GM23338 (cell line): ENCODE measurements at regions not wholly inside any gene's neighbourhood (a gene's known extent, or its start where the extent isn't known, plus 50 kb on each side); places are given as distances from the start of the nearest gene placed in this dataset.

Source experiments
- ATAC-seq: fragments of 200-7000 bp; cut with Tn5 transposase; 3 replicates; pipeline ENCODE4 v1.9.1; 2020
- DNase-seq: peaks from one replicate; pipeline ENCODE4 v3.0.0-alpha.2; 2015; ENCODE audit warnings: low spot score
- H2AFZ ChIP-seq: fragments of 200-600 bp; sonication (generic); 2 replicates; pipeline ENCODE4 v1.8.0; 2016; ENCODE audit warnings: antibody characterized with exemption, mild to moderate bottlenecking, moderate library complexity
- H3F3A ChIP-seq: fragments of 200-600 bp; sonication (generic); replicated peaks from 2 replicates; pipeline ENCODE4 v1.8.0; 2017; ENCODE audit warnings: antibody characterized with exemption, mixed run types, low read depth
- H3K27ac ChIP-seq: fragments of 200-600 bp; sonication (generic); 2 replicates; pipeline ENCODE4 v1.6.1; 2016; ENCODE audit warnings: low read depth
- H3K27me3 ChIP-seq: fragments of 200-600 bp; sonication (generic); 2 replicates; pipeline ENCODE4 v1.8.0; 2016; ENCODE audit warnings: mild to moderate bottlenecking, mixed run types, moderate library complexity; ENCODE audit not compliant: insufficient read depth
- H3K36me3 ChIP-seq: fragments of 200-600 bp; sonication (generic); 2 replicates; pipeline ENCODE4 v1.8.0; 2016; ENCODE audit warnings: mild to moderate bottlenecking; ENCODE audit not compliant: insufficient read depth
- H3K4me1 ChIP-seq: fragments of 200-600 bp; sonication (generic); 2 replicates; pipeline ENCODE4 v1.8.0; 2016; ENCODE audit warnings: mild to moderate bottlenecking, moderate library complexity; ENCODE audit not compliant: insufficient read depth
- H3K4me2 ChIP-seq: fragments of 200-600 bp; sonication (generic); 2 replicates; pipeline ENCODE4 v1.7.1; 2017; ENCODE audit warnings: mixed run types
- H3K4me3 ChIP-seq: fragments of 200-600 bp; sonication (generic); 2 replicates; pipeline ENCODE4 v1.6.1; 2016; ENCODE audit warnings: mixed run types
- H3K79me2 ChIP-seq: fragments of 200-600 bp; sonication (generic); replicated peaks from 2 replicates; pipeline ENCODE4 v1.8.0; 2017; ENCODE audit warnings: mild to moderate bottlenecking; ENCODE audit not compliant: insufficient read depth
- H3K9me2 ChIP-seq: fragments of 200-600 bp; sonication (generic); 2 replicates; pipeline ENCODE4 v1.8.0; 2017; ENCODE audit not compliant: insufficient read depth
- H4K20me1 ChIP-seq: fragments of 200-600 bp; sonication (generic); replicated peaks from 2 replicates; pipeline ENCODE4 v1.8.0; 2017; ENCODE audit warnings: mild to moderate bottlenecking; ENCODE audit not compliant: insufficient read depth
- H3K27ac Mint-ChIP-seq: 2 replicates; pipeline ENCODE4 v1.8.0; 2020; ENCODE audit warnings: inconsistent platforms, mild to moderate bottlenecking, moderate library complexity, mixed read lengths
- H3K27me3 Mint-ChIP-seq: 3 replicates; pipeline ENCODE4 v1.8.0; 2022; ENCODE audit warnings: low read depth, mild to moderate bottlenecking, moderate library complexity, mixed read lengths, inconsistent platforms; ENCODE audit not compliant: insufficient read depth, poor library complexity
- H3K36me3 Mint-ChIP-seq: 3 replicates; pipeline ENCODE4 v1.8.0; 2021; ENCODE audit warnings: low read depth, mild to moderate bottlenecking, inconsistent platforms, moderate library complexity, mixed read lengths
- H3K4me1 Mint-ChIP-seq: 3 replicates; pipeline ENCODE4 v1.8.0; 2020; ENCODE audit warnings: mild to moderate bottlenecking, inconsistent platforms, mixed read lengths
- H3K4me3 Mint-ChIP-seq: 3 replicates; pipeline ENCODE4 v1.8.0; 2021; ENCODE audit warnings: moderate library complexity, mild to moderate bottlenecking, inconsistent platforms, mixed read lengths
- H3K9me3 Mint-ChIP-seq: 3 replicates; pipeline ENCODE4 v1.8.0; 2020; ENCODE audit warnings: moderate library complexity, mild to moderate bottlenecking, inconsistent platforms, mixed read lengths
- CREB1 ChIP-seq: fragments of 250-450 bp; sonication (Bioruptor Pico); IDR thresholded peaks from 2 replicates; pipeline ENCODE4 v1.5.0; 2020; ENCODE audit warnings: low read depth, mild to moderate bottlenecking, moderate library complexity
- EZH2 ChIP-seq: fragments of 200-600 bp; sonication (generic); IDR thresholded peaks from one replicate; pipeline ENCODE4 v1.8.0; 2017; ENCODE audit warnings: antibody characterized with exemption, mild to moderate bottlenecking, low read depth; ENCODE audit not compliant: unreplicated experiment
- EZH2phosphoT487 ChIP-seq: fragments of 200-600 bp; sonication (generic); IDR thresholded peaks from one replicate; pipeline ENCODE4 v1.8.1; 2018; ENCODE audit warnings: antibody characterized with exemption; ENCODE audit not compliant: unreplicated experiment
- JUNB ChIP-seq: IDR thresholded peaks from one replicate; pipeline ENCODE4 v1.6.1; 2016; ENCODE audit warnings: antibody characterized with exemption; ENCODE audit not compliant: unreplicated experiment
- NANOG ChIP-seq: IDR thresholded peaks from 2 replicates; pipeline ENCODE4 v1.6.1; 2016; ENCODE audit warnings: antibody characterized with exemption, borderline replicate concordance
- POLR2AphosphoS5 ChIP-seq: IDR thresholded peaks from 2 replicates; pipeline ENCODE4 v1.6.1; 2016; ENCODE audit warnings: antibody characterized with exemption, low read depth
- REST ChIP-seq: IDR thresholded peaks from one replicate; pipeline ENCODE4 v1.6.1; 2018; ENCODE audit warnings: antibody characterized with exemption; ENCODE audit not compliant: unreplicated experiment
- STAT1 ChIP-seq: IDR thresholded peaks from one replicate; pipeline ENCODE4 v1.6.1; 2016; ENCODE audit warnings: antibody characterized with exemption; ENCODE audit not compliant: unreplicated experiment
- ZNF114 ChIP-seq: fragments of 250-450 bp; sonication (Bioruptor Pico); IDR thresholded peaks from 2 replicates; pipeline ENCODE4 v1.5.0; 2020; ENCODE audit warnings: mild to moderate bottlenecking, moderate library complexity
- ZNF331 ChIP-seq: fragments of 250-450 bp; sonication (Bioruptor Pico); IDR thresholded peaks from 2 replicates; pipeline ENCODE4 v1.5.0; 2020; ENCODE audit warnings: low read depth, mild to moderate bottlenecking, moderate library complexity
- TF ChIP-seq, protein P1 (sequence below): IDR thresholded peaks from 2 replicates; pipeline ENCODE4 v1.6.1; 2016; ENCODE audit warnings: antibody characterized with exemption
- TF ChIP-seq, protein P2 (sequence below), 2 experiments: fragments of 200-600 bp in 1 of 2; sonication (generic) in 1 of 2; conservative IDR thresholded peaks; 2 replicates each; pipeline versions ENCODE4 v1.5.1 to v1.6.1; 2016 to 2017; ENCODE audit warnings: antibody characterized with exemption in 2 of 2, low read depth in 2 of 2, mild to moderate bottlenecking in 2 of 2, moderate library complexity in 1 of 2

DNA sequence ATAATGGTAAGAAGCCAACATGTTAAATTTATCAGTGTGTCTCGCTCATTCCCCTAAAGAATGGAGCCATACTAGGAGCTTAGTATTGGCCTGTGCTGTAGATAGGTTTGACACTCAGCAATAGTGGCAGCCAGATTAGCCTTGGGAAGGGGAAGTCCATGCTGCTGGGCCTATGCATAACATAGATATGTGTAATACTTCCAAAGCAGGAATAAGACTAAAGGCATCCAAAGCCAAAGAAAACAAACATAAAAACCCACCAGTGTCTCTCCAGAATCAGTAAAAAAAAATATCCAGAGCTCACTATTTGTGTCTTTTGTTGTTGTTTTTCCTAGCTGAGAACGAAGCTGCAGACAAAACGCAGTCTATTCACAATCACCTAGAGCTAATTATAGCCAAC, 104.2 kb upstream of the STXBP5 start (continued):
- TF ChIP-seq REST (no peak), CREB1 (CRISPR knock-in tag) (no peak), ZNF331 (no peak), JUNB (no peak), NANOG (no peak), STAT1 (no peak), EZH2phosphoT487 (no peak), POLR2AphosphoS5 (no peak), ZNF114 (no peak), EZH2 (no peak)
- TF ChIP-seq, protein P1, sequence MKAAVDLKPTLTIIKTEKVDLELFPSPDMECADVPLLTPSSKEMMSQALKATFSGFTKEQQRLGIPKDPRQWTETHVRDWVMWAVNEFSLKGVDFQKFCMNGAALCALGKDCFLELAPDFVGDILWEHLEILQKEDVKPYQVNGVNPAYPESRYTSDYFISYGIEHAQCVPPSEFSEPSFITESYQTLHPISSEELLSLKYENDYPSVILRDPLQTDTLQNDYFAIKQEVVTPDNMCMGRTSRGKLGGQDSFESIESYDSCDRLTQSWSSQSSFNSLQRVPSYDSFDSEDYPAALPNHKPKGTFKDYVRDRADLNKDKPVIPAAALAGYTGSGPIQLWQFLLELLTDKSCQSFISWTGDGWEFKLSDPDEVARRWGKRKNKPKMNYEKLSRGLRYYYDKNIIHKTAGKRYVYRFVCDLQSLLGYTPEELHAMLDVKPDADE = no peak
- TF ChIP-seq, protein P2, sequence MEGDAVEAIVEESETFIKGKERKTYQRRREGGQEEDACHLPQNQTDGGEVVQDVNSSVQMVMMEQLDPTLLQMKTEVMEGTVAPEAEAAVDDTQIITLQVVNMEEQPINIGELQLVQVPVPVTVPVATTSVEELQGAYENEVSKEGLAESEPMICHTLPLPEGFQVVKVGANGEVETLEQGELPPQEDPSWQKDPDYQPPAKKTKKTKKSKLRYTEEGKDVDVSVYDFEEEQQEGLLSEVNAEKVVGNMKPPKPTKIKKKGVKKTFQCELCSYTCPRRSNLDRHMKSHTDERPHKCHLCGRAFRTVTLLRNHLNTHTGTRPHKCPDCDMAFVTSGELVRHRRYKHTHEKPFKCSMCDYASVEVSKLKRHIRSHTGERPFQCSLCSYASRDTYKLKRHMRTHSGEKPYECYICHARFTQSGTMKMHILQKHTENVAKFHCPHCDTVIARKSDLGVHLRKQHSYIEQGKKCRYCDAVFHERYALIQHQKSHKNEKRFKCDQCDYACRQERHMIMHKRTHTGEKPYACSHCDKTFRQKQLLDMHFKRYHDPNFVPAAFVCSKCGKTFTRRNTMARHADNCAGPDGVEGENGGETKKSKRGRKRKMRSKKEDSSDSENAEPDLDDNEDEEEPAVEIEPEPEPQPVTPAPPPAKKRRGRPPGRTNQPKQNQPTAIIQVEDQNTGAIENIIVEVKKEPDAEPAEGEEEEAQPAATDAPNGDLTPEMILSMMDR (conservative IDR thresholded peaks at IDR 0.05; ENCODE audit: low read depth in 2 of 2) = no peak

GRCh38 chr6:147103007-147103406, 101.2 kb upstream of the STXBP5 start:
- Histone ChIP-seq H3K36me3 (no peaks in the 10 kb centered on the region), H2AFZ (no peak overlapping the region), H3K4me3 (no peak overlapping the region), H3F3A (no peaks in the 10 kb centered on the region), H3K4me1 (no peaks in the 10 kb centered on the region), H3K27me3 (no peaks in the 10 kb centered on the region), H3K79me2 (no peaks in the 10 kb centered on the region), H3K9me2 (no peaks in the 10 kb centered on the region), H3K27ac (no peak overlapping the region), H4K20me1 (no peaks in the 10 kb centered on the region), H3K4me2 (no peak overlapping the region)
- no peak overlapping the region for H3K27ac Mint-ChIP-seq
- no peaks in the 10 kb centered on the region for H3K27me3 Mint-ChIP-seq
- H3K36me3 Mint-ChIP-seq = no peaks in the 10 kb centered on the region
- DNase-seq (no peak), ATAC-seq (no peak)
- H3K9me3 Mint-ChIP-seq = no peaks in the 10 kb centered on the region
- H3K4me3 Mint-ChIP-seq = no peak overlapping the region
- H3K4me1 Mint-ChIP-seq = no peaks in the 10 kb centered on the region
- no peak for TF ChIP-seq ZNF331
- TF ChIP-seq, protein P1 = no peak
- no peak for TF ChIP-seq JUNB
- TF ChIP-seq REST = no peak
- TF ChIP-seq ZNF114 = no peak
- no peak for TF ChIP-seq CREB1 (CRISPR knock-in tag)
